Hepatocyte (in vitro differentiated cells): ENCODE measurements at regions not wholly inside any gene's neighbourhood (a gene's known extent, or its start where the extent isn't known, plus 50 kb on each side); places are given as distances from the start of the nearest gene placed in this dataset.

ENCODE experiments used
- DNase-seq: peaks from one replicate; pipeline ENCODE4 v3.0.0-alpha.2; 2016; ENCODE audit warnings: low spot score
- H2AFZ ChIP-seq: fragments of 200-600 bp; sonication (generic); 2 replicates; pipeline ENCODE4 v1.6.0; 2016; ENCODE audit warnings: antibody characterized with exemption, mild to moderate bottlenecking
- H3K27ac ChIP-seq: fragments of 200-600 bp; sonication (generic); 2 replicates; pipeline ENCODE4 v1.5.1; 2016; ENCODE audit warnings: mild to moderate bottlenecking
- H3K27me3 ChIP-seq: fragments of 200-600 bp; sonication (generic); 2 replicates; pipeline ENCODE4 v1.6.1; 2016
- H3K36me3 ChIP-seq: fragments of 200-600 bp; sonication (generic); replicated peaks from 2 replicates; pipeline ENCODE4 v1.5.1; 2016; ENCODE audit warnings: low read depth; ENCODE audit not compliant: insufficient read depth
- H3K4me1 ChIP-seq: fragments of 200-600 bp; sonication (generic); 2 replicates; pipeline ENCODE4 v1.5.1; 2016; ENCODE audit warnings: mild to moderate bottlenecking, moderate library complexity; ENCODE audit not compliant: insufficient read depth
- H3K4me2 ChIP-seq: fragments of 200-600 bp; sonication (generic); 2 replicates; pipeline ENCODE4 v1.6.0; 2016
- H3K4me3 ChIP-seq: fragments of 200-600 bp; sonication (generic); 2 replicates; pipeline ENCODE4 v1.5.1; 2016; ENCODE audit warnings: mild to moderate bottlenecking
- H3K79me2 ChIP-seq: fragments of 200-600 bp; sonication (generic); 2 replicates; pipeline ENCODE4 v1.6.0; 2017; ENCODE audit warnings: mild to moderate bottlenecking
- H3K9me2 ChIP-seq: fragments of 200-600 bp; sonication (generic); replicated peaks from 2 replicates; pipeline ENCODE4 v1.6.0; 2017; ENCODE audit warnings: mild to moderate bottlenecking; ENCODE audit not compliant: insufficient read depth
- H3K9me3 ChIP-seq: fragments of 200-600 bp; sonication (generic); 2 replicates; pipeline ENCODE4 v1.5.1; 2016; ENCODE audit warnings: low read depth, mild to moderate bottlenecking
- H4K20me1 ChIP-seq: fragments of 200-600 bp; sonication (generic); 2 replicates; pipeline ENCODE4 v1.6.0; 2016; ENCODE audit warnings: mild to moderate bottlenecking; ENCODE audit not compliant: insufficient read depth, poor library complexity, severe bottlenecking
- EZH2 ChIP-seq: fragments of 200-600 bp; sonication (generic); IDR thresholded peaks from 2 replicates; pipeline ENCODE4 v1.6.1; 2016; ENCODE audit warnings: antibody characterized with exemption, mild to moderate bottlenecking, borderline replicate concordance
- EZH2phosphoT487 ChIP-seq: fragments of 200-600 bp; sonication (generic); IDR thresholded peaks from one replicate; pipeline ENCODE4 v1.6.1; 2018; ENCODE audit warnings: antibody characterized with exemption, mild to moderate bottlenecking, low read depth, moderate library complexity; ENCODE audit not compliant: unreplicated experiment, severe bottlenecking
- WGBS: methylation state at CpG from one replicate; pipeline ENCODE4 v1.1.6; 2016; ENCODE audit warnings: low lambda C conversion rate; ENCODE audit errors: missing lambda C conversion rate; 5-methylcytosine and 5-hydroxymethylcytosine counted together
- TF ChIP-seq, protein P1 (sequence below): fragments of 200-600 bp; sonication (generic); IDR thresholded peaks from 2 replicates; pipeline ENCODE4 v1.5.1; 2016; ENCODE audit warnings: antibody characterized with exemption, mild to moderate bottlenecking; ENCODE audit not compliant: poor library complexity

DNA sequence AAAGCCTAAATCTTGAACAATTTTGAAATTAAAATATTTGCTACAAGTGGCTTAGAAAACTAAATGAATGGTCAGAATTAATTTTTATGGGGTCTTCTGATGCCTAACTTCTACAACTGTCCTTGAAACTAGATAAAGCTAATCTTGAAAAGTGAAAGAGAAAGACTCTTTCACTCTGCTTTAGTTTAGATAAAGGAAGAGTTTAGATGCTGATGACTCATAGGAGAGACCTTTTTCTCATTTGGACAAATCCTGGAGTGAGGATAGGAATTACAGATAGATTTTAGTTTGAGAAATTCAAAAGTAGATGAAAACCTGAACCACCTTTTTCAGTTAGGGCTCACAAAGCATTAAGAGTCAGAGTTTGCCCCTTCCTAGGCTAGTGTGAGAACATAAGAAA is 342.3 kb upstream of the GRID2 start:
- Histone ChIP-seq H3K79me2 (no peaks in the 10 kb centered on the region), H3K9me3 (no peaks in the 10 kb centered on the region), H3K27me3 (no peaks in the 10 kb centered on the region), H3K4me3 (no peak overlapping the region), H3K27ac (no peak overlapping the region), H2AFZ (no peak overlapping the region), H3K36me3 (no peaks in the 10 kb centered on the region), H4K20me1 (no peaks in the 10 kb centered on the region), H3K4me1 (peaks cover 7% of the 10 kb centered on the region), H3K9me2 (no peaks in the 10 kb centered on the region), H3K4me2 (no peak overlapping the region)
- DNase-seq, result no peak
- no peak for TF ChIP-seq EZH2phosphoT487
- TF ChIP-seq, protein P1, sequence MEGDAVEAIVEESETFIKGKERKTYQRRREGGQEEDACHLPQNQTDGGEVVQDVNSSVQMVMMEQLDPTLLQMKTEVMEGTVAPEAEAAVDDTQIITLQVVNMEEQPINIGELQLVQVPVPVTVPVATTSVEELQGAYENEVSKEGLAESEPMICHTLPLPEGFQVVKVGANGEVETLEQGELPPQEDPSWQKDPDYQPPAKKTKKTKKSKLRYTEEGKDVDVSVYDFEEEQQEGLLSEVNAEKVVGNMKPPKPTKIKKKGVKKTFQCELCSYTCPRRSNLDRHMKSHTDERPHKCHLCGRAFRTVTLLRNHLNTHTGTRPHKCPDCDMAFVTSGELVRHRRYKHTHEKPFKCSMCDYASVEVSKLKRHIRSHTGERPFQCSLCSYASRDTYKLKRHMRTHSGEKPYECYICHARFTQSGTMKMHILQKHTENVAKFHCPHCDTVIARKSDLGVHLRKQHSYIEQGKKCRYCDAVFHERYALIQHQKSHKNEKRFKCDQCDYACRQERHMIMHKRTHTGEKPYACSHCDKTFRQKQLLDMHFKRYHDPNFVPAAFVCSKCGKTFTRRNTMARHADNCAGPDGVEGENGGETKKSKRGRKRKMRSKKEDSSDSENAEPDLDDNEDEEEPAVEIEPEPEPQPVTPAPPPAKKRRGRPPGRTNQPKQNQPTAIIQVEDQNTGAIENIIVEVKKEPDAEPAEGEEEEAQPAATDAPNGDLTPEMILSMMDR, result no peak
- TF ChIP-seq EZH2, result no peak

DNA sequence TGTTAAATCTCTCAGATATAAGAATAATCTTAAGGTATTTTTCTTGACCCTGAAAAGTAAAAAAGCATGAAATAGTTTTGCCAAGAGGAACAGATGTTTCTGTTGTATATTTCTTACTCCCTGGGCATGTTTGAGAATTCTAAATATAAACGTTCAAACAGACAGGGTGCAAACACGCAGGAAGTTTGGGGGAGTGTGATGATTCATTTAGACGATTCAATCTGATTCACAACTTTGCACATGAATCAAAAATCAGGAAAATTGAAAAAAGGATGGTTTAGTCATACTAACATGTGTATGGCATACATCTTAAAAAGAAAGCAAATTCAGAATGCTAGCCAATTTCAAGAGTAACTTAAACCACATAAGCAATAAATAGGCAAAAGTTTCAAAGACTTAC is 340.3 kb upstream of the GRID2 start:
- DNase-seq, result no peak
- Histone ChIP-seq H3K79me2 (no peaks in the 10 kb centered on the region), H3K9me3 (no peaks in the 10 kb centered on the region), H3K36me3 (no peaks in the 10 kb centered on the region), H2AFZ (no peak overlapping the region), H3K4me3 (no peak overlapping the region), H3K27me3 (no peaks in the 10 kb centered on the region), H3K4me2 (peak overlapping the region; percentile 22), H3K4me1 (peaks cover 7% of the 10 kb centered on the region), H3K9me2 (no peaks in the 10 kb centered on the region), H3K27ac (no peak overlapping the region), H4K20me1 (no peaks in the 10 kb centered on the region)
- 58% methylated on average over 3 of the region's 3 CpGs for WGBS
- TF ChIP-seq EZH2phosphoT487, result no peak
- no peak for TF ChIP-seq EZH2
- TF ChIP-seq, protein P1, result no peak

DNA sequence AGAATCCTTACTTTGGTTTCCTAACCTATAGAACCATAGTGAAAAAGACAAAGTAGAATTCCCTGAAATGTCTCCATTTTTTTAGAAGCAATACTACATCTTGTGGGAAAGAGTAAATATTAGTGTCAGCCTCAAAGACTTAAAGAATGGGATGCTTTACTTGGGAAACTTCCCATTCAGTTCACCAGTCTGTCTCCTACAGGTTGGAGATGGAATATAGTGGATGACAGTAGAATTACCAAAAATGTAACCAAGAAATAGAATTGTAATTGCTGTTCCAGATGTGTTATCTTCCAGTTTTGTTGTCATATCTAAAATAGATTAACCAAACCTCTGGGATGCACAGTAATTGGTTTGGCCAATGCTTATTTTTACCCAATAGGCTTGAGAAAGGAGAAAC is 338.6 kb upstream of the GRID2 start:
- Histone ChIP-seq H3K79me2 (no peaks in the 10 kb centered on the region), H3K27me3 (no peaks in the 10 kb centered on the region), H3K27ac (no peak overlapping the region), H2AFZ (no peak overlapping the region), H3K9me3 (no peaks in the 10 kb centered on the region), H3K36me3 (no peaks in the 10 kb centered on the region), H3K9me2 (no peaks in the 10 kb centered on the region), H4K20me1 (no peaks in the 10 kb centered on the region), H3K4me2 (no peak overlapping the region), H3K4me1 (peaks cover 7% of the 10 kb centered on the region), H3K4me3 (no peak overlapping the region)
- no peak for DNase-seq
- TF ChIP-seq EZH2phosphoT487, result no peak
- TF ChIP-seq EZH2, result no peak
- TF ChIP-seq, protein P1, result peak; percentile 5

DNA sequence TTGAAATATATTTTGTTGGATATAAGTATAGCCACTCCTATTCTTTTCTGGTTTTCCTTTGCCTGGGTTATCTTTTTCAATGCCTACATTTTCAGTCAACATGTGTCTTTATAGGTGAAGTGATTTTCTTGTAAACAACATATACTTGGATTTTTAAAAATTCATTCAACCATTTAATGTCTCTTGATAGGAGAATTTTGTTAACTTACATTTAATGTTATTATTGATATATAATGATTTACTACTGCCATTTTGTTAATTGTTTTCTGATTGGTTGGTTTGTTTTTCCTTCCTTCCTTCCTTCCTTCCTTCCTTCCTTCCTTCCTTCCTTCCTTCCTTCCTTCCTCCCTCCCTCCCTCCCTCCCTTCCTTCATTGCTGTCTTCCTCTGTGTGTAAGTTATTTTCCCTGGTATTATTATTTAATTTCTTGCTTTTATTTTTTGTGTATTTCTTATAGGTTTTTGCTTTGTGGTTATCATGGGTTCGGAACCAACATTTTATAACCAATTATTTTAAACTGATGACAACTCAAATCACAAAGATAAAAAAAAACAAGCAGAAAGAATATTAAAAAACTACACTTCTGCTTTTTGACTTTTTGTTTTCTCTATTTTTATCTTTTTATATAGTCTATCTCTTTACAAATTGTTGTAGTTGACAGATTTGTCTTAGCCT is 330.1 kb upstream of the GRID2 start:
- Histone ChIP-seq H3K27me3 (no peaks in the 10 kb centered on the region), H3K9me2 (no peaks in the 10 kb centered on the region), H3K4me1 (no peaks in the 10 kb centered on the region), H4K20me1 (no peaks in the 10 kb centered on the region), H3K36me3 (no peaks in the 10 kb centered on the region), H3K4me2 (no peak overlapping the region), H2AFZ (no peak overlapping the region), H3K79me2 (no peaks in the 10 kb centered on the region), H3K27ac (no peak overlapping the region), H3K4me3 (no peak overlapping the region), H3K9me3 (no peaks in the 10 kb centered on the region)
- DNase-seq, result no peak
- TF ChIP-seq EZH2 (no peak), EZH2phosphoT487 (no peak)
- TF ChIP-seq, protein P1, result no peak
- WGBS, result 45% methylated on average over 1 of the region's 1 CpG
